ACC112 (cell line): ENCODE measurements at regions not wholly inside any gene's neighbourhood (a gene's known extent, or its start where the extent isn't known, plus 50 kb on each side); places are given as distances from the start of the nearest gene placed in this dataset.

Experiments
- H2AFZ ChIP-seq: fragments of 200-600 bp; sonication (generic); one replicate; pipeline ENCODE4 v1.6.0; 2017; ENCODE audit warnings: antibody characterized with exemption, low read length; ENCODE audit not compliant: unreplicated experiment
- H3K27ac ChIP-seq: fragments of 200-600 bp; sonication (generic); 2 replicates; pipeline ENCODE4 v1.5.1; 2014; ENCODE audit warnings: low read depth, mild to moderate bottlenecking, antibody characterized with exemption, low read length, moderate library complexity
- H3K27me3 ChIP-seq: fragments of 200-600 bp; sonication (generic); 2 replicates; pipeline ENCODE4 v1.6.1; 2014; ENCODE audit warnings: mild to moderate bottlenecking, antibody characterized with exemption, low read length, moderate library complexity, mixed read lengths; ENCODE audit not compliant: insufficient read depth
- H3K36me3 ChIP-seq: fragments of 200-600 bp; sonication (generic); 2 replicates; pipeline ENCODE4 v1.6.1; 2016; ENCODE audit warnings: mild to moderate bottlenecking, antibody characterized with exemption, low read length, moderate library complexity, mixed read lengths; ENCODE audit not compliant: insufficient read depth
- H3K4me1 ChIP-seq: fragments of 200-600 bp; sonication (generic); one replicate; pipeline ENCODE4 v1.6.1; 2016; ENCODE audit warnings: low read length, mixed read lengths; ENCODE audit not compliant: insufficient read depth, unreplicated experiment, control insufficient read depth
- H3K4me3 ChIP-seq: fragments of 200-600 bp; sonication (generic); 2 replicates; pipeline ENCODE4 v1.5.1; 2014; ENCODE audit warnings: mild to moderate bottlenecking, low read depth, low read length
- H3K79me2 ChIP-seq: fragments of 200-600 bp; sonication (generic); one replicate; pipeline ENCODE4 v1.6.0; 2016; ENCODE audit warnings: low read length; ENCODE audit not compliant: control insufficient read depth, unreplicated experiment, insufficient read depth

GRCh38 chr4:10182446-10183424 lies 66.1 kb upstream of the WDR1 start:
- Histone ChIP-seq H3K79me2 (no peaks in the 10 kb centered on the region), H2AFZ (no peak overlapping the region), H3K4me1 (peaks cover 49% of the 10 kb centered on the region), H3K36me3 (no peaks in the 10 kb centered on the region), H3K4me3 (no peak overlapping the region), H3K27ac (peak overlapping the region; percentile 88), H3K27me3 (no peaks in the 10 kb centered on the region)

DNA sequence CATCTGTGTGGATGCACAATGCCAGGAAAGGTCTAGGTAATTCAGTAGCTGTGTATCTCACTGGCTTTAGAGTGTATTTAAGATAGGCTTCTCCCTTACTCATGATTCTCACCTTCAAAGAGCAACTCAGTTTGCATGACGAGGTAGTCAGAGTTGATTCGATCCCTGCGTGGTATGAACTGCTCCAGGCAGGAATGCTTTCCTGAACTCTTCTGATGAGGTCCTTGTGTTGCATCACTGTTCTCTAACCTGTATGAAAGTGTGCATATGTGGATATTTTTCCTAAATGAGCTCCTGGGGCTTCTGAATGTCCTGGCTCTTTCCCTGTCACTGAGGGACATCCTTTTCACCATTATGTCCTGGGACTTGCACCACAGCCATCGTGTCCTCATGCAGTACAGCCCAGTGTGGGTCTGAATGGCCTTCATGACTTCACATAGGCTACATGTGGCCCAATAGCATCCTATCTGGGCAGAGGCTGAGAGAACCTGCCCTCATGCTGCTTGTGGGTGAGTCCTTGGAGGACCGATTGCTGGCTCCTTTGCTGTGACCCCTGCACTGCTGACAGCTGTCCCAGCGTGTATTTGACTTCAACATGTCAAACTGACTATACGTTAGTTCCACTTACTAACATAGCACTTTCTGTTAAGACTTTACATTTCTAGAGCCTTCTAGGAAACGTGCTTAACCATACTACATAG lies 65.3 kb upstream of the WDR1 start:
- Histone ChIP-seq H3K79me2 (no peaks in the 10 kb centered on the region), H3K4me1 (peaks cover 49% of the 10 kb centered on the region), H2AFZ (no peak overlapping the region), H3K27me3 (no peaks in the 10 kb centered on the region), H3K4me3 (no peak overlapping the region), H3K36me3 (no peaks in the 10 kb centered on the region), H3K27ac (peak overlapping the region; percentile 88)

- Histone ChIP-seq H3K4me3 (peak overlapping the region; percentile 2; the same call in 1 of the 2 replicates), H3K36me3 (no peaks in the 10 kb centered on the region), H3K4me1 (peaks cover 43% of the 10 kb centered on the region), H3K27ac (peak overlapping the region; percentile 88), H2AFZ (peak overlapping the region; percentile 56), H3K79me2 (no peaks in the 10 kb centered on the region), H3K27me3 (no peaks in the 10 kb centered on the region)
Measured at GRCh38 chr4:10180927-10181744, 64.5 kb upstream of the WDR1 start.

GRCh38 chr4:10180603-10180926 lies 64.0 kb upstream of the WDR1 start:
- Histone ChIP-seq H3K36me3 (no peaks in the 10 kb centered on the region), H2AFZ (no peak overlapping the region), H3K4me1 (peaks cover 38% of the 10 kb centered on the region), H3K79me2 (no peaks in the 10 kb centered on the region), H3K4me3 (no peak overlapping the region; the same call in 1 of the 2 replicates), H3K27ac (peak overlapping the region; percentile 88), H3K27me3 (no peaks in the 10 kb centered on the region)

- H3K4me1 ChIP-seq = peaks cover 35% of the 10 kb centered on the region
- no peak overlapping the region for H2AFZ ChIP-seq
- no peaks in the 10 kb centered on the region for H3K27me3 ChIP-seq
- H3K27ac ChIP-seq = peak overlapping the region; percentile 88
- H3K79me2 ChIP-seq = no peaks in the 10 kb centered on the region
- no peaks in the 10 kb centered on the region for H3K36me3 ChIP-seq
- H3K4me3 ChIP-seq = no peak overlapping the region
Measured at GRCh38 chr4:10179957-10180602, 63.5 kb upstream of the WDR1 start.

DNA sequence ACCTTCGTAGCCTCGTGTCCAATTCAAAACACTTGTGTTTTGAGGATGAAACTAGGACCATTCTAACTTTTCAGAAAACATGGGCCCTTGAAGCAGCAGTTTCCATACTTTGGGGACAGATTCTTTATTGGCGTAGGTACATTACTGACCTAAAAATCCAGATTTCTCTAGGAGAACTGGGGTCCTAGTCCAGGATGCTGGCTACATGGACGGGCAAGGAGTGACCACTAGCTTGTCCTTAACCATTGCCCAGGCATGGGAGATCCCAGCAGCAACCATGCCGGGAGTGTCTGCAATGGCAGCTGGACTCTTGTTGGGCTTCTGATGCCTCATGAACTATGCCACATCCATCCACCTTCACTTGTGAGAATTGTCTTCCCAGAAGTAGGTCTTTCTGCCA lies 62.2 kb upstream of the WDR1 start:
- H2AFZ ChIP-seq = no peak overlapping the region
- H3K27ac ChIP-seq = no peak overlapping the region
- no peaks in the 10 kb centered on the region for H3K79me2 ChIP-seq
- H3K36me3 ChIP-seq = no peaks in the 10 kb centered on the region
- no peaks in the 10 kb centered on the region for H3K27me3 ChIP-seq
- H3K4me1 ChIP-seq = peaks cover 28% of the 10 kb centered on the region
- H3K4me3 ChIP-seq = no peak overlapping the region

DNA sequence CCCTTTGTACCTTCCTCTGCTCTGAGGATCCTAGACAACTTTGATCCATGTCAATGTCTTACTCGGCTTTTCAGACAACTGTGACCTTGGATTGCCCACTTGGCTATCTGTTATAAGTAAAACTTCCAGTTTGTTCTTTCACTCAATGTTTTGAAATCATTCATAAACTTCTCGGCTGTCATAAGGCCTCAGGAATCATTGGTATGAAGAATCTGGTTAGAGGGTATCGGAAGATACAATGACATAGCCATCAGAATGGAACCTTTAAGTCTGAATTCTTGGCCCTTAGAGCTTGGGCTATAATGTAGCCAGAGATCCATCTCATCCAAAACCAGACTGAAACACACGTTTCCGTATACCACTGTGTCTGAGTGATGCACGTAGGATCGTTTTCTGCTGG lies 59.0 kb upstream of the WDR1 start:
- peaks cover 10% of the 10 kb centered on the region for H3K4me1 ChIP-seq
- H3K79me2 ChIP-seq = no peaks in the 10 kb centered on the region
- no peaks in the 10 kb centered on the region for H3K27me3 ChIP-seq
- H3K36me3 ChIP-seq = no peaks in the 10 kb centered on the region
- no peak overlapping the region for H2AFZ ChIP-seq
- H3K4me3 ChIP-seq = no peak overlapping the region
- H3K27ac ChIP-seq = no peak overlapping the region

- no peaks in the 10 kb centered on the region for H3K79me2 ChIP-seq
- peaks cover 3% of the 10 kb centered on the region for H3K4me1 ChIP-seq
- H2AFZ ChIP-seq = no peak overlapping the region
- H3K4me3 ChIP-seq = no peak overlapping the region
- no peaks in the 10 kb centered on the region for H3K27me3 ChIP-seq
- peak overlapping the region; percentile 21; the same call in 1 of the 2 replicates for H3K27ac ChIP-seq
- no peaks in the 10 kb centered on the region for H3K36me3 ChIP-seq
Measured at GRCh38 chr4:10173754-10174749, 57.5 kb upstream of the WDR1 start.

DNA sequence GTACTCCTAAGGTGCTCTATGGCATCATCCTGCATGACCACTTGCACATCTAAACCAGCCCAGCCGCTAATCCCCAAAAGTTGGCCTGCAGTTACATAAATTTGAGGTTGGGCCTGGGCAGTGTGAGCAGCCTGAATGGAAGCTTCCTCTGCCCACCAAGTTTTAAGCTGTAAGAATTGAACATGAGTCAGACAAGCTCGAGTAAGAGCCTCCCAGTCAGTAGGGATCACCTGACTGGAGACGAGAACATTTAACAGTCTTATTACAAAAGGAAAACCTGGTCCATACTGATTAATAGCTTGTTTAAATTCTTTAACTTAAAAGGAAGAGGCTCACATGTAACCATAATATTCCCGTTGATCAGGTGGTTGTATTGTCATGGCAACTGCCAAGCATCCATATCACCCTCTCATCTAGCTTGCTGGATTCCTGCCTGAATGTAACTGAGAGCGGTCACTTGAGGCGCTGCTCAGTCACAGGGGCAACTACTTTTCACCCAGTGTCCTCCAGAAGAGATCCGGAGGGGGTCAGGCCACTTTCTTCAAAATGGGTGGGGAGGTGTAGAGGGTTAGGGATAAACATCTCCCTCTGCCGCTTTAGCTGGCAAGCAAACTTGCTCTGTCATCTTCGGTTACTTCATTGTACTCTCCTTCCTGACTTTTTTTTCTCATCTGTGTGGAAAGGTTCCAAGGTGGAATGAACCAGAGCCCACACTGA lies 56.6 kb upstream of the WDR1 start:
- Histone ChIP-seq H2AFZ (no peak overlapping the region), H3K27ac (peak overlapping the region; percentile 21; the same call in 1 of the 2 replicates), H3K79me2 (no peaks in the 10 kb centered on the region), H3K4me3 (no peak overlapping the region), H3K4me1 (peaks cover 3% of the 10 kb centered on the region), H3K36me3 (no peaks in the 10 kb centered on the region), H3K27me3 (no peaks in the 10 kb centered on the region)
